Spleen (tissue), 7 donors: ENCODE measurements at regions not wholly inside any gene's neighbourhood (a gene's known extent, or its start where the extent isn't known, plus 50 kb on each side); places are given as distances from the start of the nearest gene placed in this dataset.

Source experiments
- POLR2A ChIP-seq, 3 donors: fragments of 450-650 bp; IDR thresholded peaks; one replicate each; pipeline ENCODE4 v1.5.1; 2017; ENCODE audit warnings: antibody characterized with exemption in 3 of 3, mild to moderate bottlenecking in 1 of 3
- POLR2AphosphoS5 ChIP-seq, 3 donors: sonication (generic); formaldehyde crosslinking; IDR thresholded peaks; one replicate each; pipeline ENCODE4 v1.5.1; 2017; ENCODE audit warnings: antibody characterized with exemption in 3 of 3
- TF ChIP-seq, protein P1 (sequence below), 11 experiments: fragments of 200-600 bp in 7 of 11; fragments of 450-650 bp in 4 of 11; sonication (generic) in 4 of 11; IDR thresholded peaks in 8 of 11; conservative IDR thresholded peaks in 3 of 11; 1 replicate in 7 of 11; 2 replicates in 4 of 11; pipeline versions ENCODE4 v1.4.0 to v1.8.0; 2016 to 2021; ENCODE audit warnings: antibody characterized with exemption in 11 of 11, inconsistent platforms in 4 of 11, mild to moderate bottlenecking in 1 of 11
- donor health status: DM: no; HTN: no; CAD: no; lungs with moderate emphysema.
- donor health status: DM: no; HTN: no; CAD: no.
- donor health status: DM: no; HTN: no; CAD: no.

DNA sequence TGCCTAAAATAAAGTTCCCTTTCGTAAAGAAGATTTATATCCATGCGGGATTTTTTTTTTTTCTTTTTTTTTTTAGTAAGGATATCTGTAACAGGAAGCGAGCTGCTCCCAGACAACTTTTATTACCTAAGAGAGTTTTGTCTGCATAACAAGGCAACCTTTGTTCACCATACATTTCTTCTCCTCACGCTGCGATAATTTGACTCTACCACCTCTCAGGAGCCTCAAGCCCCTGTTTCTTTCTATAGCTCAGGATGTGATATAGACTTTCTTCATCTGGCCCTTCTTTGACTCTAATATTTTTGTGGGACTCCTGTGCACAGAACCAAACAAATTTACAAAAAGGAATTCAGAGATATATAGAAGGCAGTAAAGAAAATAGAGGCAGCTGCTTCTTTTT, 1053.7 kb upstream of the SPRY2 start:
- TF ChIP-seq POLR2AphosphoS5 (IDR thresholded peaks at IDR 0.05) (no peak), POLR2A (IDR thresholded peaks at IDR 0.05) (no peak)
- TF ChIP-seq, protein P1, sequence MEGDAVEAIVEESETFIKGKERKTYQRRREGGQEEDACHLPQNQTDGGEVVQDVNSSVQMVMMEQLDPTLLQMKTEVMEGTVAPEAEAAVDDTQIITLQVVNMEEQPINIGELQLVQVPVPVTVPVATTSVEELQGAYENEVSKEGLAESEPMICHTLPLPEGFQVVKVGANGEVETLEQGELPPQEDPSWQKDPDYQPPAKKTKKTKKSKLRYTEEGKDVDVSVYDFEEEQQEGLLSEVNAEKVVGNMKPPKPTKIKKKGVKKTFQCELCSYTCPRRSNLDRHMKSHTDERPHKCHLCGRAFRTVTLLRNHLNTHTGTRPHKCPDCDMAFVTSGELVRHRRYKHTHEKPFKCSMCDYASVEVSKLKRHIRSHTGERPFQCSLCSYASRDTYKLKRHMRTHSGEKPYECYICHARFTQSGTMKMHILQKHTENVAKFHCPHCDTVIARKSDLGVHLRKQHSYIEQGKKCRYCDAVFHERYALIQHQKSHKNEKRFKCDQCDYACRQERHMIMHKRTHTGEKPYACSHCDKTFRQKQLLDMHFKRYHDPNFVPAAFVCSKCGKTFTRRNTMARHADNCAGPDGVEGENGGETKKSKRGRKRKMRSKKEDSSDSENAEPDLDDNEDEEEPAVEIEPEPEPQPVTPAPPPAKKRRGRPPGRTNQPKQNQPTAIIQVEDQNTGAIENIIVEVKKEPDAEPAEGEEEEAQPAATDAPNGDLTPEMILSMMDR (IDR thresholded peaks at IDR 0.05 in 8 of 11, conservative IDR thresholded peaks at IDR 0.05 in 3 of 11), result no peak
